Ovary (tissue), 7 donors: ENCODE measurements at regions not wholly inside any gene's neighbourhood (a gene's known extent, or its start where the extent isn't known, plus 50 kb on each side); places are given as distances from the start of the nearest gene placed in this dataset.
A peak's percentile ranks its signal among the peaks of the same experiment; 100 is the strongest.

ENCODE experiments used
- DNase-seq, 5 donors: peaks; one replicate each; pipeline ENCODE4 v3.0.0-alpha.2; 2019 to 2020
- H3K27ac ChIP-seq, 2 donors: fragments of 200-600 bp; one replicate each; pipeline versions ENCODE4 v1.5.1 to v1.8.0; 2019 to 2022
- H3K27me3 ChIP-seq: fragments of 200-600 bp; one replicate; pipeline ENCODE4 v1.8.0; 2022
- H3K36me3 ChIP-seq: fragments of 200-600 bp; sonication (generic); one replicate; pipeline ENCODE4 v1.5.1; 2019
- H3K4me1 ChIP-seq: one replicate; pipeline ENCODE4 v1.8.1; 2013; ENCODE audit warnings: mild to moderate bottlenecking, moderate library complexity; ENCODE audit not compliant: insufficient read depth
- H3K4me3 ChIP-seq: fragments of 200-600 bp; sonication (generic); one replicate; pipeline ENCODE4 v1.5.1; 2017
- H3K9me3 ChIP-seq, 2 donors: fragments of 200-600 bp in 1 of 2; sonication (generic) in 1 of 2; one replicate each; pipeline versions ENCODE4 v1.5.1 to v1.8.1; 2013 to 2019; ENCODE audit warnings: mild to moderate bottlenecking in 1 of 2, moderate library complexity in 1 of 2
- EP300 ChIP-seq: sonication (generic); formaldehyde crosslinking; IDR thresholded peaks from one replicate; pipeline ENCODE4 v1.6.1; 2017; ENCODE audit warnings: antibody characterized with exemption
- POLR2A ChIP-seq: fragments of 450-650 bp; IDR thresholded peaks from one replicate; pipeline ENCODE4 v1.6.1; 2017; ENCODE audit warnings: antibody characterized with exemption, mild to moderate bottlenecking, moderate library complexity
- WGBS, 3 donors: extraction: QIAGEN DNeasy Blood & Tissue Kit in 1 of 3; methylation state at CpG; one replicate each; pipeline versions ENCODE4 v1.1.5 to v1.1.7; 2013 to 2017; 5-methylcytosine and 5-hydroxymethylcytosine counted together
- intact Hi-C, 4 donors: fragments of 100-400 bp; cut with DNase I; formaldehyde crosslinking; loops; one replicate each; pipeline versions ENCODE4 v1.11.0 to v1.15.1; 2022 to 2023
- TF ChIP-seq, protein P1 (sequence below), 3 donors: fragments of 450-650 bp in 2 of 3; fragments of 200-600 bp in 1 of 3; IDR thresholded peaks; one replicate each; pipeline versions ENCODE4 v1.5.1 to v1.8.0; 2016 to 2022; ENCODE audit warnings: antibody characterized with exemption in 3 of 3, mild to moderate bottlenecking in 1 of 3
- donor health status: DM: no; HTN: no; CAD: no; lungs with moderate emphysema.
- donor health status: DM: no; HTN: no; CAD: no.
- donor health status: Bipolar disorder and iron deficiency.
- donor health status: DM: no; HTN: no; CAD: no.
- donor health status: DM: yes; HTN: yes; CAD: no.

DNA sequence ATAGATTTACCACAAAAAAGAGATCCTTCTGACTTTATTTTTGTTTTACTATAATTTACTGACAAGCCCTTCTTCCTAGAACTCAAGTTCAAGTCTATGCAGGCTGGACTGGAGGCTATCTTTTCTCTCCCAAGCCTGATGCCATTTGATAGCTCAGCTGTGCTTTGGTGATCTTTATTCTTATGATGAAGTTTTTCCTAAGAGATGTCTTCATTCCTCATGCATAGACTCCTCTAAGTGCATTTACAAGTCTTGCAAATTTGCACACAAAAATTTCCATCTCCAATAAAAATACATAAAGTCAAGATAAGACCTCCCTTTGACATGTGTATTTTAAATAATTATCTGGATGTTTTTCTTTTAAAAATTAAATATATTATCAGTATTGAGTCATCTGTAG lies 167.4 kb upstream of the ETAA1 start:
- TF ChIP-seq, protein P1, sequence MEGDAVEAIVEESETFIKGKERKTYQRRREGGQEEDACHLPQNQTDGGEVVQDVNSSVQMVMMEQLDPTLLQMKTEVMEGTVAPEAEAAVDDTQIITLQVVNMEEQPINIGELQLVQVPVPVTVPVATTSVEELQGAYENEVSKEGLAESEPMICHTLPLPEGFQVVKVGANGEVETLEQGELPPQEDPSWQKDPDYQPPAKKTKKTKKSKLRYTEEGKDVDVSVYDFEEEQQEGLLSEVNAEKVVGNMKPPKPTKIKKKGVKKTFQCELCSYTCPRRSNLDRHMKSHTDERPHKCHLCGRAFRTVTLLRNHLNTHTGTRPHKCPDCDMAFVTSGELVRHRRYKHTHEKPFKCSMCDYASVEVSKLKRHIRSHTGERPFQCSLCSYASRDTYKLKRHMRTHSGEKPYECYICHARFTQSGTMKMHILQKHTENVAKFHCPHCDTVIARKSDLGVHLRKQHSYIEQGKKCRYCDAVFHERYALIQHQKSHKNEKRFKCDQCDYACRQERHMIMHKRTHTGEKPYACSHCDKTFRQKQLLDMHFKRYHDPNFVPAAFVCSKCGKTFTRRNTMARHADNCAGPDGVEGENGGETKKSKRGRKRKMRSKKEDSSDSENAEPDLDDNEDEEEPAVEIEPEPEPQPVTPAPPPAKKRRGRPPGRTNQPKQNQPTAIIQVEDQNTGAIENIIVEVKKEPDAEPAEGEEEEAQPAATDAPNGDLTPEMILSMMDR (IDR thresholded peaks at IDR 0.05): no peak
- TF ChIP-seq POLR2A: no peak
- TF ChIP-seq EP300: no peak
- intact Hi-C loops: no loop called here

DNA sequence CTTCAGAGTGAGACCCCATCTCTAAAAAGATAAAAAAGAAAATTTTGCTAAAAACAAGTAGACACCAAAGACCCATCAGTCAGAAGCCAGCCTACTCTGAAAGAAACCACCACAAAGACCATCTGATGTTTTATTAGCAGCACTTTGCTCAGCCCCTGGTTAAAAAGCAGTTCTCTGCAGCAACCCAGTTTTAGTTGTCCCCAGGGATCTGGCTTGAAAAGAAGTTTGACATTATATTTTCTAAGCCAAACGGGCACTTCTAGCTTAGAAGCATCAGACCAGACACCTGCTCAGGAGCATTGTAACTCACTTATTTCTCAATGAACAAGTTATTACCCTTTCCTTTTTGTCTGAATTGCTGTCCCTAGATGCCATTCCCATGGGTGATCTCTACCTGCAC lies 164.2 kb upstream of the ETAA1 start:
- Histone ChIP-seq H3K4me1 (peaks cover 3% of the 10 kb centered on the region), H3K27ac (no peak overlapping the region), H3K27me3 (no peaks in the 10 kb centered on the region), H3K4me3 (no peak overlapping the region), H3K36me3 (no peaks in the 10 kb centered on the region), H3K9me3 (no peaks in the 10 kb centered on the region)
- WGBS, 3 donors: 77 to 97% (median 88%) methylated on average over 1 of the region's 1 CpG
- TF ChIP-seq, protein P1 (IDR thresholded peaks at IDR 0.05): no peak
- TF ChIP-seq EP300 (no peak), POLR2A (no peak)
- no peak for DNase-seq
- intact Hi-C loops: no loop called here

More for the DNA sequence above, 167.4 kb upstream of the ETAA1 start:
- Histone ChIP-seq H3K27ac (no peak overlapping the region), H3K9me3 (no peaks in the 10 kb centered on the region), H3K4me1 (no peaks in the 10 kb centered on the region), H3K4me3 (no peak overlapping the region), H3K36me3 (no peaks in the 10 kb centered on the region), H3K27me3 (no peaks in the 10 kb centered on the region)
- no peak for DNase-seq

DNA sequence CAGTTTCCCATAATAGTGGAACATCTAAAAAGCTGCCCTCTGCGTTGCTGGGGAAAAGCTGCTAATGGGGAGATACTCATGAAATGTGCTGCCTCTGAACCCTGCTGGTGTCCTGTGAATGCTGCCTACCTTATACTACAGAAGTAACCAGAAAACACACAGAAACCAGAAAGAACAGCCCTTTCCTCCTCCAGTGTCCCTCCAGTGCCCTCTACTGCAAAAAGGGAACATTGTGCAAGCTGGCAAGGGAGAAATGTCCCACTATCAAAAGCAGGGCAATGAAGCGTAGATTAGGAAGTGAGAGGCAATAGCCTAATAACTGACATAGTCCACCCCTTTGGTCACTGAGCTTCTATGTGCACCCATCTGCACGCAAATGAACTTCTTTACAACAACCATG lies 162.7 kb upstream of the ETAA1 start:
- no peaks in the 10 kb centered on the region for H3K9me3 ChIP-seq
- TF ChIP-seq, protein P1 (IDR thresholded peaks at IDR 0.05): no peak
- TF ChIP-seq EP300 (no peak), POLR2A (no peak)
- no peaks in the 10 kb centered on the region for H3K36me3 ChIP-seq
- 86 to 91% (median 87%) methylated on average over 3 of the region's 3 CpGs for WGBS, 3 donors
- peak in 1 of 5 donors; percentile 9 for DNase-seq
- peaks cover 3% of the 10 kb centered on the region for H3K4me1 ChIP-seq
- no peak overlapping the region for H3K4me3 ChIP-seq
- H3K27ac ChIP-seq: no peak overlapping the region
- H3K27me3 ChIP-seq: no peaks in the 10 kb centered on the region
- intact Hi-C loops: no loop called here

DNA sequence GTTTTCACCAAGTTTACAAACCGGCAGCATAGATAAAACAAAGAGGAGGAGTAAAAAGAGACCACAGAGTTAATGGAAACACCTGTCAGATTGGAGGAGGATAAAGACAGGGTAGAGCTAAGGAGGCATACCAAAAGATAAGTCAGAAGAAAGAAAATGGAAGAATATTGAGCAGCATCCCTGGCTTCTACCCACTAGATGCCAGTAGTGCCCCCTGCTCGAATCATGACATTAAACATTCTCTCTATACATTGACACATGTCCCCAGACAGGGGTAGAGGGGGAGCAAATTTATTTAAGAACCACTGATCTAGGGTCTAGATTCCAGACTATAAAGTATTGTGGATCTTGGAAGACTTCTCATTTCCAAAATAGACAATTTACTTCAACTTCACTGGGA lies 159.8 kb upstream of the ETAA1 start:
- H3K27me3 ChIP-seq: no peaks in the 10 kb centered on the region
- 63 to 72% (median 66%) methylated on average over 2 of the region's 2 CpGs for WGBS, 3 donors
- H3K9me3 ChIP-seq: no peaks in the 10 kb centered on the region
- no peak for TF ChIP-seq EP300
- TF ChIP-seq, protein P1 (IDR thresholded peaks at IDR 0.05): no peak
- no peak for TF ChIP-seq POLR2A
- H3K4me3 ChIP-seq: no peak overlapping the region
- intact Hi-C loops: no loop called here
- no peaks in the 10 kb centered on the region for H3K36me3 ChIP-seq
- no peak overlapping the region for H3K27ac ChIP-seq
- peaks cover 3% of the 10 kb centered on the region for H3K4me1 ChIP-seq
- no peak for DNase-seq

DNA sequence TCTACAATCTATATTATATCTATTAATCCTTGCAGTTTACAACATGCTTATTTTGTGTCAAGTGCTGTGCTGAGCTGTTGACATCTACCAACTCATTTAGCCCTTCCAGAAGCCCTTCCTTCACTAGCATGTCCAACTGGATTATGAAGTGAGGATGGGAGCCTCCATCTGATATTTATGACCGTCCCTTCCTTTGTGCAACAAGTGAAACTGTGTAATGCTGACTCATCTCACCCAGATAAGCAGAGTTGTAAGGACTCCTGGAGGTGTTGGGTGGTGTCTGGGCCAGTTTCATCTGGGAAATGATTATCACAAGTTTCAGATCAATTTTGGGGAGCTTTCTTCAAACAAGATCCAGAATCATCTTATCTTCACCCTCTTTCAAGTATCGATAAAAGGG lies 156.6 kb upstream of the ETAA1 start:
- Histone ChIP-seq H3K4me3 (no peak overlapping the region), H3K27me3 (no peaks in the 10 kb centered on the region), H3K36me3 (no peaks in the 10 kb centered on the region), H3K9me3 (no peaks in the 10 kb centered on the region), H3K27ac (no peak overlapping the region), H3K4me1 (peaks cover 3% of the 10 kb centered on the region)
- intact Hi-C loops: no loop called here
- DNase-seq: no peak
- TF ChIP-seq, protein P1 (IDR thresholded peaks at IDR 0.05): no peak
- no peak for TF ChIP-seq EP300
- TF ChIP-seq POLR2A: no peak
- 92 to 95% (median 94%) methylated on average over 2 of the region's 2 CpGs for WGBS, 3 donors
